WTC11 (cell line): ENCODE measurements at regions not wholly inside any gene's neighbourhood (a gene's known extent, or its start where the extent isn't known, plus 50 kb on each side); places are given as distances from the start of the nearest gene placed in this dataset.

Experiments
- CTCF ChIP-seq: fragments of 200-600 bp; IDR thresholded peaks from 2 replicates; pipeline ENCODE4 v1.8.0; 2022; ENCODE audit warnings: antibody characterized with exemption
- GABPB1 ChIP-seq: sonication (generic); formaldehyde crosslinking; IDR thresholded peaks from 2 replicates; pipeline ENCODE4 v1.8.1; 2023; ENCODE audit warnings: mild to moderate bottlenecking, missing genetic modification reagents
- JUN ChIP-seq: sonication (generic); formaldehyde crosslinking; IDR thresholded peaks from 2 replicates; pipeline ENCODE4 v1.8.0; 2023; ENCODE audit warnings: mild to moderate bottlenecking, missing genetic modification reagents
- NR1H2 ChIP-seq: sonication (generic); formaldehyde crosslinking; IDR thresholded peaks from 2 replicates; pipeline ENCODE4 v1.9.0; 2021; ENCODE audit warnings: mild to moderate bottlenecking, moderate library complexity, missing genetic modification reagents
- TP53 ChIP-seq: sonication (generic); formaldehyde crosslinking; IDR thresholded peaks from 2 replicates; pipeline ENCODE4 v1.8.1; 2023; ENCODE audit warnings: mild to moderate bottlenecking, missing genetic modification reagents

GRCh38 chr13:100855151-100855550 lies 180.6 kb upstream of the TMTC4 start:
- no peak for TF ChIP-seq JUN
- no peak for TF ChIP-seq NR1H2
- no peak for TF ChIP-seq GABPB1 (CRISPR knock-in tag)
- TF ChIP-seq CTCF: no peak
- TF ChIP-seq TP53 (CRISPR knock-in tag): no peak
